ENCODE measurements at regions not wholly inside any gene's neighbourhood (a gene's known extent, or its start where the extent isn't known, plus 50 kb on each side); places are given as distances from the start of the nearest gene placed in this dataset.

- CTCF ChIA-PET = interaction anchor here (0.7 kb wide), 1 partner anchor 187 kb away, joined by 3 read pairs; no protein-coding TSS in a partner anchor
- H3K27ac ChIP-seq = no peak overlapping the region
- no peak for DNase-seq (ENCODE audit: low spot score)
- no peak for TF ChIP-seq CTCF (conservative IDR thresholded peaks at IDR 0.05; ENCODE audit: low read depth)
- POLR2A ChIA-PET (ENCODE audit: low non-redundant PET) = no interaction called here
Measured at GRCh38 chr15:37873336-37873735, 61.1 kb upstream of the TMCO5A start.

GRCh38 chr15:37876900-37877299 lies 57.5 kb upstream of the TMCO5A start:
- no peak overlapping the region for H3K27ac ChIP-seq
- POLR2A ChIA-PET (ENCODE audit: low non-redundant PET) = no interaction called here
- CTCF ChIA-PET = no interaction called here
- TF ChIP-seq CTCF (conservative IDR thresholded peaks at IDR 0.05; ENCODE audit: low read depth) = no peak
- no peak for DNase-seq (ENCODE audit: low spot score)

GRCh38 chr15:37877851-37878741 lies 56.3 kb upstream of the TMCO5A start:
- H3K27ac ChIP-seq = no peak overlapping the region
- no peak for TF ChIP-seq CTCF (conservative IDR thresholded peaks at IDR 0.05; ENCODE audit: low read depth)
- DNase-seq (ENCODE audit: low spot score) = peak; percentile 28
- CTCF ChIA-PET = interaction anchor here (0.6 to 0.8 kb wide), 2 partner anchors 35 to 210 kb away, joined by 3 to 4 read pairs; no protein-coding TSS in a partner anchor
- POLR2A ChIA-PET (ENCODE audit: low non-redundant PET) = no interaction called here

GRCh38 chr15:37880009-37880834 lies 54.2 kb upstream of the TMCO5A start:
- ChIA-PET CTCF (interaction anchor here (0.7 kb wide), 1 partner anchor 352 kb away, joined by 3 read pairs; no protein-coding TSS in a partner anchor), POLR2A (ENCODE audit: low non-redundant PET) (no interaction called here)
- peak; percentile 56 for DNase-seq (ENCODE audit: low spot score)
- peak; percentile 81 for TF ChIP-seq CTCF (conservative IDR thresholded peaks at IDR 0.05; ENCODE audit: low read depth)
- H3K27ac ChIP-seq = no peak overlapping the region

- CTCF ChIA-PET = interaction anchor here (0.5 to 0.7 kb wide), 2 partner anchors 99 to 352 kb away, joined by 3 read pairs; no protein-coding TSS in a partner anchor
- POLR2A ChIA-PET (ENCODE audit: low non-redundant PET) = no interaction called here
- no peak for DNase-seq (ENCODE audit: low spot score)
- no peak overlapping the region for H3K27ac ChIP-seq
- TF ChIP-seq CTCF (conservative IDR thresholded peaks at IDR 0.05; ENCODE audit: low read depth) = peak; percentile 53
Measured at GRCh38 chr15:37880835-37881153, 53.6 kb upstream of the TMCO5A start.

- CTCF ChIA-PET = interaction anchor here (0.5 to 1.0 kb wide), 2 partner anchors 99 to 747 kb away, joined by 3 to 4 read pairs; no protein-coding TSS in a partner anchor
- DNase-seq (ENCODE audit: low spot score) = no peak
- POLR2A ChIA-PET (ENCODE audit: low non-redundant PET) = no interaction called here
- no peak overlapping the region for H3K27ac ChIP-seq
- TF ChIP-seq CTCF (conservative IDR thresholded peaks at IDR 0.05; ENCODE audit: low read depth) = no peak
Measured at GRCh38 chr15:37881237-37882013, 53.0 kb upstream of the TMCO5A start.
